ENCODE measurements at regions not wholly inside any gene's neighbourhood (a gene's known extent, or its start where the extent isn't known, plus 50 kb on each side); places are given as distances from the start of the nearest gene placed in this dataset.

DNA sequence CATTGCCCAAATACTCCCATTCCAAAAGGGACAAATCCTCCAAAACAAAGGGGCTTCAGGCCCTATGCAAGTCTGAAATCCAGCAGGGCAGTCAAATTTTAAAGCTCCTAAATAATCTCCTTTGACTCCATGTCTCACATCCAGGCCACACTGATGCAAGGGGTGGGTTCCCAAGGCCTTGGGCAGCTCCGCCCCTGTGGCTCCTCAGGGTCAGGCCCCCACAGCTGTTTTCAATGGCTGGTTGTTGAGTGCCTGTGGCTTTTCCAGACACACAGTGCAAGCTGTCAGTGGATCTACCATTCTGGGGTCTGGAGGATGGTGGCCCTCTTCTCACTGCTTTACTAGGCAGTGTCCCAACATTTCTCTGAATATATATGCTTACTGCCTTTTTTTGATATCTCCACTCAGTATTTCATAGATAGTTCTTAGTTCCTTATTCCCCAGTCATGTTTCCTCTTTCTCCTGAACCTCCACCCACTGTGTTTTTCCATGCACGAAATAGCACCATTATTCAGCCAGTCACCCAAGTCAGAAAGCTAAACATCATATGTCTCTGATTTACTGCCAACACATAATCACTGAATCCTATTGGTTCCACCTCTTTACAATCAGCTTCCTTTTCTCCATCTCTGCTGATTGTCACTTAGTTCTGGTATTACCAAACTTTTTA, 172.6 kb upstream of the CACNA2D1 start:
- TF ChIP-seq, protein P1, sequence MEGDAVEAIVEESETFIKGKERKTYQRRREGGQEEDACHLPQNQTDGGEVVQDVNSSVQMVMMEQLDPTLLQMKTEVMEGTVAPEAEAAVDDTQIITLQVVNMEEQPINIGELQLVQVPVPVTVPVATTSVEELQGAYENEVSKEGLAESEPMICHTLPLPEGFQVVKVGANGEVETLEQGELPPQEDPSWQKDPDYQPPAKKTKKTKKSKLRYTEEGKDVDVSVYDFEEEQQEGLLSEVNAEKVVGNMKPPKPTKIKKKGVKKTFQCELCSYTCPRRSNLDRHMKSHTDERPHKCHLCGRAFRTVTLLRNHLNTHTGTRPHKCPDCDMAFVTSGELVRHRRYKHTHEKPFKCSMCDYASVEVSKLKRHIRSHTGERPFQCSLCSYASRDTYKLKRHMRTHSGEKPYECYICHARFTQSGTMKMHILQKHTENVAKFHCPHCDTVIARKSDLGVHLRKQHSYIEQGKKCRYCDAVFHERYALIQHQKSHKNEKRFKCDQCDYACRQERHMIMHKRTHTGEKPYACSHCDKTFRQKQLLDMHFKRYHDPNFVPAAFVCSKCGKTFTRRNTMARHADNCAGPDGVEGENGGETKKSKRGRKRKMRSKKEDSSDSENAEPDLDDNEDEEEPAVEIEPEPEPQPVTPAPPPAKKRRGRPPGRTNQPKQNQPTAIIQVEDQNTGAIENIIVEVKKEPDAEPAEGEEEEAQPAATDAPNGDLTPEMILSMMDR (conservative IDR thresholded peaks at IDR 0.05; ENCODE audit: low read depth, low read length), result no peak
- TF ChIP-seq, protein P2, sequence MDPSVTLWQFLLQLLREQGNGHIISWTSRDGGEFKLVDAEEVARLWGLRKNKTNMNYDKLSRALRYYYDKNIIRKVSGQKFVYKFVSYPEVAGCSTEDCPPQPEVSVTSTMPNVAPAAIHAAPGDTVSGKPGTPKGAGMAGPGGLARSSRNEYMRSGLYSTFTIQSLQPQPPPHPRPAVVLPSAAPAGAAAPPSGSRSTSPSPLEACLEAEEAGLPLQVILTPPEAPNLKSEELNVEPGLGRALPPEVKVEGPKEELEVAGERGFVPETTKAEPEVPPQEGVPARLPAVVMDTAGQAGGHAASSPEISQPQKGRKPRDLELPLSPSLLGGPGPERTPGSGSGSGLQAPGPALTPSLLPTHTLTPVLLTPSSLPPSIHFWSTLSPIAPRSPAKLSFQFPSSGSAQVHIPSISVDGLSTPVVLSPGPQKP (IDR thresholded peaks at IDR 0.05; ENCODE audit: borderline replicate concordance, low read depth, low read length), result no peak
- TF ChIP-seq RAD21 (IDR thresholded peaks at IDR 0.05; ENCODE audit: low read length) (no peak), MAFK (IDR thresholded peaks at IDR 0.05; ENCODE audit: low read depth, low read length) (no peak), POLR2A (IDR thresholded peaks at IDR 0.05; ENCODE audit: low read depth, low read length) (no peak), MXI1 (IDR thresholded peaks at IDR 0.05; ENCODE audit: borderline replicate concordance, low read depth, low read length) (no peak), FOS (IDR thresholded peaks at IDR 0.05; ENCODE audit: low read depth, low read length) (no peak), RFX5 (IDR thresholded peaks at IDR 0.05; ENCODE audit: low read depth, low read length) (no peak), CHD1 (IDR thresholded peaks at IDR 0.05; ENCODE audit: low read depth, low read length) (no peak)
- TF ChIP-seq, protein P3, sequence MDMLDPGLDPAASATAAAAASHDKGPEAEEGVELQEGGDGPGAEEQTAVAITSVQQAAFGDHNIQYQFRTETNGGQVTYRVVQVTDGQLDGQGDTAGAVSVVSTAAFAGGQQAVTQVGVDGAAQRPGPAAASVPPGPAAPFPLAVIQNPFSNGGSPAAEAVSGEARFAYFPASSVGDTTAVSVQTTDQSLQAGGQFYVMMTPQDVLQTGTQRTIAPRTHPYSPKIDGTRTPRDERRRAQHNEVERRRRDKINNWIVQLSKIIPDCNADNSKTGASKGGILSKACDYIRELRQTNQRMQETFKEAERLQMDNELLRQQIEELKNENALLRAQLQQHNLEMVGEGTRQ (IDR thresholded peaks at IDR 0.05; ENCODE audit: low read depth, low read length), result no peak
